NOMO-1 treated with DMSO at 0.1 percent for 48 hours (cell line): ENCODE measurements at regions not wholly inside any gene's neighbourhood (a gene's known extent, or its start where the extent isn't known, plus 50 kb on each side); places are given as distances from the start of the nearest gene placed in this dataset.

ENCODE experiments used
- DNase-seq: peaks from one replicate; lab custom pipeline; 2025; ENCODE audit not compliant: unreplicated experiment; lab: John Stamatoyannopoulos, UW

DNA sequence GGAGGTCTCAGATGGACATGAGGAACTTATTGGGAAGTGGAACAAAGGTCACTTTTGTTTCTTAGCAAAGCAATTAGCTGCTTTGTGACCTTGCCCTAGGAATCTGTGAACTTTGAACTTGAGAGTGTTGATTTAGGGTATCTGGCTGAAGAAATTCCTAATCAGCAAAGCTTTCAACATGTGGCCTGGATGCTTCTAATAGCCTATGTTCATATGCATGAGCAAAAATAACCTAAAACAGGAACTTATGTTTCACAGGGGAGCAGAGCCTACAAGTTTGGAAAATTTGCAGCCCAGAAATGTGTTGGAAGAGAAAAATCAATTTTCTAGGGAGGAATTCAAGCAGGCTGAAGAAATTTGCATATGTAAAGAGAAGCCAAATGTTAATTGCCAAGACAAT is 405.8 kb upstream of the SALL3 start:
- no peak for DNase-seq

DNA sequence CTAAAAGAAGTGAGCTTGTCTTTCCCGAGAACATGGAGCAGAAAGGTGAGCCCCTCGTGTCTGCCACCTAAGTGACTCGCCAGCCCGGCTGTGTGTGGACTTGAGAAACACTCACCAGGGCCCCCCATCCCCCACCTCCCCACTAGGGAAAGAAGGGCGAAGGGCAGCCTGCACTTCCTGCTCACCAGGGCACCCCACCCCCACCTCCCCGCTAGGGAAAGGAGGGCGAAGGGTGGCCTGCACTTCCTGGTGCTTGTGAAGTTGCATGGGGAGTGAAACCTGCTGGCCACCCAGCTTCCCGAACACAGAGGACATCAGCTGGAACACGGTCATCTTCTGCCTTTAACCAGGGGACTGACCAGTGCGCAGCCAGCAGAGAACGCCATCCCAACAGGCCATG is 402.7 kb upstream of the SALL3 start:
- DNase-seq: no peak

GRCh38 chr18:78579449-78579848 is 400.2 kb upstream of the SALL3 start:
- no peak for DNase-seq

- no peak for DNase-seq
Measured at GRCh38 chr18:78579854-78580577, 399.6 kb upstream of the SALL3 start.

GRCh38 chr18:78580835-78581339 is 398.7 kb upstream of the SALL3 start:
- DNase-seq: no peak

DNA sequence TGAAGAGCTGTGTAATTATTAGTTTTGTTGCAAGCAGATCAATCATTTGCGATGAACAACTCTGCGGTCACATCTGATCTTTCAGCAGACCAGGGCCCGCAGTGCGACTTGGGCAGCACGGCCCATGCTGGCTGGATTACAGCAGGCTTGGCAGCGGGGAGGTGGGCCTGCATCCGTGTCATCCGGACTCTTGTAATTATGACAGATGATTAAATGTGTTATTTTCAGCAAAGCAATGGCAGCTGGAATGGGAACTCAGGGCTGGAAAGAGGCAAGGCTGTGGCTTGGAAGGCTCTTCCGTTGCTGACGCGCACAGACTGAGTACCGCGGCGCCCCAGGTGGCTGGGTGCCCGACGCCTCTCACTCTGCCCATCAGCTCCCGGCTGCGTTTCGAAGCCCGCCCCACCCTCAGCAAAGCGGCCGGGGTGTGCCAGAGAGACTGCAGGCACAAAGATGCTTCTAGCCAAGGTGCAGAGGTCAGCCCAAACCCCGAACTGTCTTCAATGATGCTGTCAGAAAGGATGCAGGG is 397.4 kb upstream of the SALL3 start:
- no peak for DNase-seq

- DNase-seq: no peak
Measured at GRCh38 chr18:78582898-78583738, 396.5 kb upstream of the SALL3 start.

DNA sequence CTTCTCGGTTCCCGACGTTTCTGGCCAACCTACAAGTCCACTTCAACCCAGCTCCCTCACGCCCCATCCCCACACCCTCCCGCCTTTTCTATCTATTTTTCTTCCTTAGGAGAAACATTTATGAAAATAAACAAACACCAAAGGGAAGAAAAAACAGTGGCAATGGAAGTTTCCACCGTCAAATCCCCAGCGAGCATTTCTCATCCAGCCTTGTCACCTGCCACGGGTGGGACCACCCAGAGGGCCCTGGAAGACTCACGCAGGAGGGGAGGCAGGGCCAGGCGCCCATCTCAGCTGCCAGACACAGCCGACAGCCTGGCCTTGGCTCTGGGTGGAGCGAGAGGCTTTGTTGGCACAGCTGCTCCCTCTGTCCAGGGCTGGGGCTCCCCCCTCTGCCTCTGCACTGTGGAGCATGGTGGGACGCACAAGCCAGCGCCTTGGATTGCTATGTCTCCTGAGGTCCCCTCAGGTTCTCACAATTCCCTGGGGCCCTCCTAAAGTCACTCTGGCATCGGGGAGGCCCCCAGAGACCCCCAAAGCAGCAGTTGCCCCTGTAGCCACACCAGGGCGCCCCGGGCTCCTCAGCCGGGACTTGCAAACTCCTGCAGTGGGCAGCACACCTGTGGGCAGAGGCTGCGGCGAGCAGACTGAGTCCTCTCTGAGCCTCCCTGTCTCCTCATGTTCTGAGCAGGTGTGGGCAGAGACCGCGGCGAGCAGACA is 395.7 kb upstream of the SALL3 start:
- DNase-seq: no peak

DNA sequence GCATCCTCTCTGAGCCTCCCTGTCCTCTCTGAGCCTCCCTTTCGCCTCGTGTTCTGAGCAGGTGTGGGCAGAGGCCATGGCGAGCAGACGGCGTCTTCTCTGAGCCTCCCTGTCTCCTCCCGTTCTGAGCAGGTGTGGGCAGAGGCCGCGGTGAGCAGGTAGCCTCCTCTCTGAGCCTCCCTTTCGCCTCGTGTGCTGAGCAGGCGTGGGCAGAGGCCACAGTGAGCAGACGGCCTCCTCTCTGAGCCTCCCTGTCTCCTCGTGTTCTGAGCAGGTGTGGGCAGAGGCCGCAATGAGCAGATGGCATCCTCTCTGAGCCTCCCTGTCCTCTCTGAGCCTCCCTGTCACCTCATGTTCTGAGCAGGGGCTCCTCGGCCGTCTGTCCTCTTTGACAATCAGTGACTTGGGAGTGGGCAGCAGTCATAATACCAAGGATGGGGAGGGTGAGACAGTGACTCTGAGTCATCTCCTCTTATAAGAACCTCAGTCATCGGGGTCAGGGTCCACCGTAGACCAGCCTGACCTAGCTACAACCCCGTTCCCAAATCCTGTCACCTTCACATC is 395.1 kb upstream of the SALL3 start:
- no peak for DNase-seq

DNA sequence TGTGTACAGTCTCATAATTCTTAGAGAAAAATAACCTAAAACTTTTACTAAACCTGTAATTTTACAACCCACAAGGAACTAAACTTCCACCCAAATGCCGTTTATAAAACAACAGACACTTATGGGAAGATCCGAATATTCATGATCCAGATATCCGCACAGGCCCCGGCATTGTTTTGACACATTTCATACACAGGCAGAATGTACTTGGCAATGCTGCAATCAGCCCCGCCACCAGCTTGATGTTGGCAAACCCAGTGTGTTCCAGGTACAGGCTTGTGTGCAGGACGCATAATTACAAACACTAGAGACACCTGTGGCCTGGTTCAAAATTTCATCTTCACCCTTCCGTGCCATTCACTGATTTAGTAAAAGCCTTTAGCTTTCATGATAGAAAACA is 393.0 kb upstream of the SALL3 start:
- no peak for DNase-seq

DNA sequence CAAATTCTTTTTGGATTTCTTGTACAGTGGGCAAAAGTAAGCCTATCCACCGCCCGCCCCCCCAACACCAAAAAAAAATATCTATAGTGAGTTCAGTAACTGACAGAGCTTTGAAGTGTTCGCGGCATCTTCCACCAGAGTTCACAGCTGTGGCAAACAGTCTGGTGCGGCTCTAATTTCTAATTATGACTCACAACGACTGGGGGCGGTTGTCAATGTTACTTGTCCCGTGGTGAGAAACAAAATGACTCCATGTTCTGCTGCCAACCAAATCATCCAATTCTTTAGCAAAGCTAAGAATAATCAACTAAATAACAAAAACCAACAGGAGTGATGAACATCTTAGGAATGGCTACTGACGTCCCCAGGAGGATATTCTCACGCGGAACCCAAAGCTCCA is 392.5 kb upstream of the SALL3 start:
- DNase-seq: no peak

DNA sequence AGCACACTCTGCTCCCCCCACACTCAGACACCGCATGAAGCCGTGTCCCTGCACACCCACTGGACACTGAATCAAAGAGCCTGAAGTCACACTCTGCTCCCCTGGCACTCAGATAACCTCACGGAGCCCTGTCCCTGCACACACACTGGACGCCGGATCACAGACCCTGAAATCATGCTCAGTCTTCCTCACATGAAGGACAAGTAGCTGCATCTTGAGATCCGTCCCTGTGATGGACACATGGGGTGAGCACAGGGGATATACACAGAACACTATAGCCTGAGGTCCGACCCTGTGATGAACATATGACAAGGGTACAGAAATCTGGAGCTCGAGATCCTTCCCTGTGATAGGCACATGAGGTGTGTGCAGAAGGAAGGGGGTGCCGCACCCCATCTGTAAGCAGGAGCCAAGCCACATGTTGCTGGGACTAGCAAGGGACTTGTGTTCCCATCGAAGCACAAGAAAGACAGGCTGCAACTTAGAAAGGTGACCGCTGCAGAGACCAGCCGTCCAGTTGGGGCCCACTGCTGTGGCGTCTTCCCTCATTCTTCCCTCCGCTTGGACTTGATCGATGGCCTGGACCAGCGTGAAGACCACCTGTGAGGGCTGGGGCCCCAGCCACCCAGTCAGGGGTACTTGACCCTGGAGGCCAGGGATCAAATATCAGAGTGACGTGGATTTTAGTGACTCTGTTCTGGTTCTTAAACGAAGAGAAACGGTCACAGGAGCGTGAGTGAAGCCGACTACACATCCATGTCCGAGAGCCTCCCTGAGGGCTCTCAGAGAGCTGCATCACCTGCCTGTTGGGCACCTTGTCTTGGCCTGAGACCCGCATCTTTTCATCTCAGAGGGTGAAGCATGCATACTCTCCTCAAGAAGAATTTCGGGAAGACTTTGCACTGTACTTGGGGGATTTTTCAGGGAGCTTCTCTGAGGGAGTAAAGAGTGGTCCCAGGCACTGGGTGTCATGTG is 391.7 kb upstream of the SALL3 start:
- no peak for DNase-seq

- no peak for DNase-seq
Measured at GRCh38 chr18:78589916-78590437, 389.6 kb upstream of the SALL3 start.

- no peak for DNase-seq
Measured at GRCh38 chr18:78595453-78595852, 384.2 kb upstream of the SALL3 start.

GRCh38 chr18:78595924-78596573 is 383.6 kb upstream of the SALL3 start:
- DNase-seq: no peak

DNA sequence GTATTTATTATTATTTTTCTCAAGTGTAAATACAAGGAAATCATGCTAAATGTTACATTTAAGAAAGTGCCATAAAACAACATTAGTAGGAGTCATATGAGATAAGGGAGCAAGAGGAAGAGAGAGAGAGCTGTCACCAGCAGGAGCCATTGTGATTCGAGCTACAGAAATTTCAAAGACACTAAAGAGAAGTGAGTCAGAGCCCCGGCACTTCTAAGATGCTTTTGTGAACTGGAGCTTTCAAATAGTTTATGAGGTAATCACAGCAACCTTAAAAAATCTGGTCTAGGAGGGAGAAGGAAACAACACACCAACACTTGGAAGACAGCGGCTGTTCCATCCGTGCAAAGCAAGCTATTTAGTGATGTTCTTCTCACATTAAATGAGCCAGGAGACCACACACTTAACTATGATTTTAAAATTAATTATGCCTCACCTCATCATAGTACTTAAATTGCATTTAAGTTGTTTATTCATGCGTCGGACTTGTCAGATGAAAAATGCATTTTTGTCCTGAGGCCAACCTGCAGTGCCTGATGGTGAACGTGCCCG is 382.7 kb upstream of the SALL3 start:
- DNase-seq: no peak

GRCh38 chr18:78601349-78601748 is 378.3 kb upstream of the SALL3 start:
- no peak for DNase-seq

DNA sequence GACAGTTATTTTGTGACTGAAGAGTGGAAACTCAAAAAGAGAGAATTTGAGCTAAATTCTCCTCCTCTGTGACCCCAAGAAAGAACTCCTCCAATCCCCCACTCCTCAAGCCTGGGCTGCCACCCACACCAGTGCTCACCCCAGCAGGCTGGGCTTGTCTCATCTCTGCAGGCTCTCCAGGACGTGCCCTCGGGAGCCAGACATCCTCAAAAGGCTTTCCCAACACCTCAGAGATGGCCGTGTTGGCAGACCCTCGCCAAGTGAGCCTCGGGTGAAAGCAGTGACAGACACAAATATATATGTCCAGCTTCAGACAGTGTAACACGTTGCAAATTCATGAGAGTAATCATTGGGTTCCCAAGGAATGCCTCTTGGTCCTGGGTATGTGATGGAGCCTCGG is 377.7 kb upstream of the SALL3 start:
- DNase-seq: no peak

DNA sequence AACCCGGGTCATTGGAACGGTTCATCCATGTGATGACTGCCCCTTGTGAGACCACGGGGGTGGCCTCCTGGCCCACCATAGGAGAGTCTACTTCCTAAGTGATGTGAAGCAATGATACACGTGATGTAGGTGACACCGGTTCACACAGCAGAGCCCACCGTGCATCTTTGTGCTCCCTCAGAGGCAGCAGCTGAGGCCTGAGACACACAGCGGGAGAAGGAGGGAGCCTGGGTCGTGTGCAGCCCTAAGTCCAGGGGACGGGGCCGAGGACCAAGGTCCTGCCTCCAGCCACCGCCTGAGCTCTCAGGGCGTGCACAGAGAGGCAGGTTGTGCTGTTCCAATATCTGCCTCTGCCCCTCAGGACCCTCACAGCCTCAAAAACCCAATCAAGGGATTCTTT is 377.2 kb upstream of the SALL3 start:
- DNase-seq: no peak
